HCT116 (cell line): ENCODE measurements at regions not wholly inside any gene's neighbourhood (a gene's known extent, or its start where the extent isn't known, plus 50 kb on each side); places are given as distances from the start of the nearest gene placed in this dataset.

ENCODE experiments used
- ATAC-seq: fragments of 200-7000 bp; cut with Tn5 transposase; 2 replicates; pipeline ENCODE4 v1.9.1; 2020; ENCODE audit warnings: mild to moderate bottlenecking, moderate library complexity
- BruUV-seq: library from RNA; stranded (reverse); fragments of 400-500 nt; replicated peaks from 2 replicates; lab custom pipeline; 2021; lab: Mats Ljungman, UMichigan
- CTCF ChIA-PET: fragments of 300-600 bp; sonication (Branson Sonifier 250); formaldehyde crosslinking; loops from one replicate; lab custom pipeline; 2021; ENCODE audit warnings: antibody characterized with exemption; lab: Charles Lee
- POLR2A ChIA-PET: fragments of 300-600, 350-600 bp; sonication (Branson Sonifier 250); formaldehyde crosslinking; loops from one replicate; lab custom pipeline; 2021; ENCODE audit warnings: antibody characterized with exemption; lab: Charles Lee
- RAD21 ChIA-PET, 2 experiments: fragments of 300-600 bp; sonication (Branson Sonifier 250); formaldehyde crosslinking; loops; one replicate each; lab custom pipeline; 2023; ENCODE audit warnings: low total read pairs in 2 of 2; ENCODE audit not compliant: uncharacterized antibody in 2 of 2, unreplicated experiment in 2 of 2, low non-redundant PET in 1 of 2; lab: Charles Lee
- DNase-seq: peaks from one replicate; pipeline ENCODE4 v3.0.0-alpha.2; 2010; ENCODE audit warnings: low read depth, low spot score
- H2AFZ ChIP-seq: fragments of 200-600 bp; shearing (Covaris generic), sonication (generic); 2 replicates; pipeline ENCODE4 v1.6.1; 2017; ENCODE audit warnings: low read depth, mixed run types, mixed read lengths, antibody characterized with exemption, low read length; ENCODE audit not compliant: poor library complexity, severe bottlenecking
- H3K27ac ChIP-seq: 2 replicates; pipeline ENCODE4 v1.5.1; 2012; ENCODE audit warnings: low read depth, low read length
- H3K27me3 ChIP-seq: fragments of 200-600 bp; sonication (generic); 2 replicates; pipeline ENCODE4 v1.6.1; 2016; ENCODE audit warnings: mixed run types, low read length, mixed read lengths; ENCODE audit not compliant: insufficient read depth
- H3K36me3 ChIP-seq, 2 experiments: fragments of 200-500 bp in 1 of 2; fragments of 200-600 bp in 1 of 2; sonication (Bioruptor generic) in 1 of 2; sonication (generic) in 1 of 2; 2 replicates each; pipeline versions ENCODE4 v1.5.1 to v1.6.1; 2014 to 2016; ENCODE audit warnings: low read length in 2 of 2, inconsistent platforms in 1 of 2, mixed read lengths in 1 of 2, mixed run types in 1 of 2; ENCODE audit not compliant: insufficient read depth in 2 of 2, control insufficient read depth in 1 of 2
- H3K4me1 ChIP-seq, 2 experiments: fragments of 200-600 bp in 1 of 2; sonication (generic) in 1 of 2; 2 replicates each; pipeline versions ENCODE4 v1.5.1 to v1.6.1; 2012 to 2017; ENCODE audit warnings: low read length in 2 of 2, inconsistent platforms in 1 of 2, mild to moderate bottlenecking in 1 of 2, mixed read lengths in 1 of 2, mixed run types in 1 of 2, moderate library complexity in 1 of 2; ENCODE audit not compliant: insufficient read depth in 2 of 2, control insufficient read depth in 1 of 2
- H3K4me2 ChIP-seq: fragments of 200-600 bp; sonication (generic); 2 replicates; pipeline ENCODE4 v1.6.1; 2017; ENCODE audit warnings: mixed run types, low read length, mixed read lengths
- H3K4me3 ChIP-seq, 2 experiments: fragments of 200-600 bp in 1 of 2; sonication (generic) in 1 of 2; replicated peaks in 1 of 2; 2 replicates each; pipeline ENCODE4 v1.5.1; 2011 to 2016; ENCODE audit warnings: low read length in 2 of 2, control low read depth in 1 of 2, low read depth in 1 of 2, mild to moderate bottlenecking in 1 of 2, mixed read lengths in 1 of 2, mixed run types in 1 of 2
- H3K79me2 ChIP-seq: fragments of 200-600 bp; sonication (generic); 2 replicates; pipeline ENCODE4 v1.6.1; 2017; ENCODE audit warnings: mild to moderate bottlenecking, mixed run types, low read length, moderate library complexity, mixed read lengths; ENCODE audit not compliant: insufficient read depth
- H3K9ac ChIP-seq: fragments of 200-600 bp; sonication (generic); 2 replicates; pipeline ENCODE4 v1.6.1; 2016; ENCODE audit warnings: low read length, mixed read lengths
- H3K9me2 ChIP-seq: fragments of 200-600 bp; sonication (generic), shearing (Covaris generic); 2 replicates; pipeline ENCODE4 v1.6.1; 2017; ENCODE audit warnings: mixed run types, mild to moderate bottlenecking, moderate library complexity; ENCODE audit not compliant: insufficient read depth
- H3K9me3 ChIP-seq, 2 experiments: fragments of 200-500 bp in 1 of 2; fragments of 200-600 bp in 1 of 2; sonication (Bioruptor generic) in 1 of 2; sonication (generic) in 1 of 2; 2 replicates each; pipeline ENCODE4 v1.6.1; 2014 to 2017; ENCODE audit warnings: low read length in 2 of 2, mixed read lengths in 2 of 2, inconsistent platforms in 1 of 2, low read depth in 1 of 2, mild to moderate bottlenecking in 1 of 2, mixed run types in 1 of 2, moderate library complexity in 1 of 2; ENCODE audit not compliant: control insufficient read depth in 1 of 2, insufficient read depth in 1 of 2
- H4K20me1 ChIP-seq: fragments of 200-600 bp; sonication (generic), shearing (Covaris generic); 2 replicates; pipeline ENCODE4 v1.6.1; 2017; ENCODE audit warnings: mixed run types, mild to moderate bottlenecking, moderate library complexity; ENCODE audit not compliant: insufficient read depth
- ELF1 ChIP-seq: IDR thresholded peaks from 2 replicates; pipeline ENCODE4 v1.6.1; 2012; ENCODE audit warnings: low read depth, borderline replicate concordance
- EZH2phosphoT487 ChIP-seq: fragments of 200-600 bp; IDR thresholded peaks from 2 replicates; pipeline ENCODE4 v1.6.1; 2018; ENCODE audit warnings: antibody characterized with exemption, borderline replicate concordance
- RAD21 ChIP-seq: IDR thresholded peaks from 2 replicates; pipeline ENCODE4 v1.6.1; 2012; ENCODE audit warnings: low read depth, mild to moderate bottlenecking
- REST ChIP-seq: IDR thresholded peaks from 2 replicates; pipeline ENCODE4 v1.6.1; 2012; ENCODE audit warnings: low read depth
- SRF ChIP-seq: IDR thresholded peaks from 2 replicates; pipeline ENCODE4 v1.6.1; 2012; ENCODE audit warnings: low read depth
- YY1 ChIP-seq: IDR thresholded peaks from 2 replicates; pipeline ENCODE4 v1.6.1; 2011; ENCODE audit warnings: low read length, low read depth, moderate library complexity, mild to moderate bottlenecking; ENCODE audit not compliant: insufficient replicate concordance; ENCODE audit errors: extremely low read depth
- ZFX ChIP-seq: fragments of 450-650 bp; IDR thresholded peaks from 2 replicates; pipeline ENCODE4 v1.6.1; 2017
- ZNF274 ChIP-seq: fragments of 200-500 bp; sonication (Bioruptor generic); IDR thresholded peaks from 2 replicates; pipeline ENCODE4 v1.6.1; 2014; ENCODE audit warnings: mild to moderate bottlenecking, low read depth, low read length, inconsistent platforms
- intact Hi-C: fragments of 100-400 bp; cut with micrococcal nuclease; formaldehyde crosslinking; loops from 2 replicates; pipeline ENCODE4 v1.10.0; 2022
- TF ChIP-seq, protein P1 (sequence below), 3 experiments: fragments of 200-600 bp in 1 of 3; sonication (generic) in 1 of 3; IDR thresholded peaks in 2 of 3; conservative IDR thresholded peaks in 1 of 3; 2 replicates each; pipeline ENCODE4 v1.5.1; 2012 to 2017; ENCODE audit warnings: low read depth in 2 of 3, low read length in 2 of 3, antibody characterized with exemption in 1 of 3, borderline replicate concordance in 1 of 3, control low read depth in 1 of 3, mild to moderate bottlenecking in 1 of 3, mixed read lengths in 1 of 3, mixed run types in 1 of 3, moderate library complexity in 1 of 3; ENCODE audit not compliant: insufficient read depth in 1 of 3

- POLR2A ChIA-PET: no interaction called here
- no peak overlapping the region for H3K4me2 ChIP-seq
- ATAC-seq (no peak), DNase-seq (no peak)
- H2AFZ ChIP-seq: no peak overlapping the region
- TF ChIP-seq ELF1: no peak
- TF ChIP-seq, protein P1, sequence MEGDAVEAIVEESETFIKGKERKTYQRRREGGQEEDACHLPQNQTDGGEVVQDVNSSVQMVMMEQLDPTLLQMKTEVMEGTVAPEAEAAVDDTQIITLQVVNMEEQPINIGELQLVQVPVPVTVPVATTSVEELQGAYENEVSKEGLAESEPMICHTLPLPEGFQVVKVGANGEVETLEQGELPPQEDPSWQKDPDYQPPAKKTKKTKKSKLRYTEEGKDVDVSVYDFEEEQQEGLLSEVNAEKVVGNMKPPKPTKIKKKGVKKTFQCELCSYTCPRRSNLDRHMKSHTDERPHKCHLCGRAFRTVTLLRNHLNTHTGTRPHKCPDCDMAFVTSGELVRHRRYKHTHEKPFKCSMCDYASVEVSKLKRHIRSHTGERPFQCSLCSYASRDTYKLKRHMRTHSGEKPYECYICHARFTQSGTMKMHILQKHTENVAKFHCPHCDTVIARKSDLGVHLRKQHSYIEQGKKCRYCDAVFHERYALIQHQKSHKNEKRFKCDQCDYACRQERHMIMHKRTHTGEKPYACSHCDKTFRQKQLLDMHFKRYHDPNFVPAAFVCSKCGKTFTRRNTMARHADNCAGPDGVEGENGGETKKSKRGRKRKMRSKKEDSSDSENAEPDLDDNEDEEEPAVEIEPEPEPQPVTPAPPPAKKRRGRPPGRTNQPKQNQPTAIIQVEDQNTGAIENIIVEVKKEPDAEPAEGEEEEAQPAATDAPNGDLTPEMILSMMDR (IDR thresholded peaks at IDR 0.05 in 2 of 3, conservative IDR thresholded peaks at IDR 0.05 in 1 of 3; ENCODE audit: borderline replicate concordance in 1 of 3, insufficient read depth in 1 of 3, low read depth in 2 of 3, low read length in 2 of 3): no peak
- TF ChIP-seq ZFX: no peak
- no peak for TF ChIP-seq REST
- no peak for TF ChIP-seq ZNF274
- no peak for TF ChIP-seq EZH2phosphoT487
- TF ChIP-seq RAD21: no peak
- no peak for TF ChIP-seq SRF
- TF ChIP-seq YY1: no peak
- H3K79me2 ChIP-seq: no peaks in the 10 kb centered on the region
- no peak overlapping the region for H3K27ac ChIP-seq
- H3K4me3 ChIP-seq: no peak overlapping the region
- H3K27me3 ChIP-seq: no peaks in the 10 kb centered on the region
- no peaks in the 10 kb centered on the region for H3K9me2 ChIP-seq
- H3K9ac ChIP-seq: no peak overlapping the region
- intact Hi-C loops: no loop called here
- H3K9me3 ChIP-seq: no peaks in the 10 kb centered on the region
- H4K20me1 ChIP-seq: no peaks in the 10 kb centered on the region
- H3K4me1 ChIP-seq: no peaks in the 10 kb centered on the region
- CTCF ChIA-PET: no interaction called here
- BruUV-seq: no TSS peak
- RAD21 ChIA-PET: no interaction called here
- no peaks in the 10 kb centered on the region for H3K36me3 ChIP-seq
Observed at GRCh38 chr13:33380487-33381079, 95.0 kb upstream of the STARD13 start.
